Activated naive CD4-positive, alpha-beta T cell treated with anti-CD3 and anti-CD28 coated beads, Interleukin-2, amount 10 ng/mL, durations not matched to agents 7 days and 5 days (primary cell): ENCODE measurements at regions not wholly inside any gene's neighbourhood (a gene's known extent, or its start where the extent isn't known, plus 50 kb on each side); places are given as distances from the start of the nearest gene placed in this dataset.
"Not testable (repeated sequence)": the region's sequence is repeated elsewhere in the genome, so short reads cannot be mapped to it uniquely, and the experiment has no call there.

Experiments
- CTCF ChIA-PET: fragments of 350-600 bp; sonication (Branson Sonifier 250); formaldehyde crosslinking; loops from one replicate; lab custom pipeline; 2021; ENCODE audit warnings: antibody characterized with exemption; lab: Charles Lee
- DNase-seq: peaks from one replicate; pipeline ENCODE4 v3.0.0-alpha.2; 2020
- H3K27ac Mint-ChIP-seq: one replicate; pipeline ENCODE4 v1.8.0; 2021; ENCODE audit warnings: mild to moderate bottlenecking, moderate library complexity, mixed read lengths
- H3K27me3 Mint-ChIP-seq: one replicate; pipeline ENCODE4 v1.8.0; 2021; ENCODE audit warnings: mild to moderate bottlenecking, mixed read lengths
- H3K36me3 Mint-ChIP-seq: one replicate; pipeline ENCODE4 v1.8.0; 2021; ENCODE audit warnings: mixed read lengths
- H3K4me1 Mint-ChIP-seq: one replicate; pipeline ENCODE4 v1.8.0; 2021; ENCODE audit warnings: mixed read lengths
- H3K4me3 Mint-ChIP-seq: one replicate; pipeline ENCODE4 v1.8.0; 2021; ENCODE audit warnings: mild to moderate bottlenecking, moderate library complexity, mixed read lengths
- H3K9me3 Mint-ChIP-seq: one replicate; pipeline ENCODE4 v1.8.0; 2021; ENCODE audit warnings: mixed read lengths

DNA sequence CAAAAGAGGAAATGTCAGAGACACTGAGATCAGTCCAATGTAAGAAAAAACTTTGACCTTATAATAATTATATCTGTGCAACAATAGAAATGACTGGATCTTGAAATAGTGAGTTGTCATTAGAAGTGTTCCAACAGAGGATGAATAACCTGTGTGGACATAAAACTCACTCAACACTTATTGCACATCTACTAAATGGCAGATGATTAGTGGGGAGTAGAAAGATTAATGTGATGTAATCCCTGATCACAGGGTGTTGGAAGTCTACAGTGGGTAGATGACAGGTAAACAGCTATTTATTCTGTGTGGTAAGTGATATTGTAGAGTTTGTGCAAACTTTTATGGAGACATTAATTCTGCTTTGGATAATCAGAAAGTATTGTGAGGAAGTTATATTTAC lies 177.3 kb upstream of the HMHB1 start:
- Mint-ChIP-seq H3K36me3 (no peaks in the 10 kb centered on the region), H3K4me1 (no peaks in the 10 kb centered on the region), H3K27me3 (no peaks in the 10 kb centered on the region), H3K9me3 (no peaks in the 10 kb centered on the region), H3K27ac (no peak overlapping the region), H3K4me3 (no peak overlapping the region)
- no peak for DNase-seq
- CTCF ChIA-PET = no interaction called here

DNA sequence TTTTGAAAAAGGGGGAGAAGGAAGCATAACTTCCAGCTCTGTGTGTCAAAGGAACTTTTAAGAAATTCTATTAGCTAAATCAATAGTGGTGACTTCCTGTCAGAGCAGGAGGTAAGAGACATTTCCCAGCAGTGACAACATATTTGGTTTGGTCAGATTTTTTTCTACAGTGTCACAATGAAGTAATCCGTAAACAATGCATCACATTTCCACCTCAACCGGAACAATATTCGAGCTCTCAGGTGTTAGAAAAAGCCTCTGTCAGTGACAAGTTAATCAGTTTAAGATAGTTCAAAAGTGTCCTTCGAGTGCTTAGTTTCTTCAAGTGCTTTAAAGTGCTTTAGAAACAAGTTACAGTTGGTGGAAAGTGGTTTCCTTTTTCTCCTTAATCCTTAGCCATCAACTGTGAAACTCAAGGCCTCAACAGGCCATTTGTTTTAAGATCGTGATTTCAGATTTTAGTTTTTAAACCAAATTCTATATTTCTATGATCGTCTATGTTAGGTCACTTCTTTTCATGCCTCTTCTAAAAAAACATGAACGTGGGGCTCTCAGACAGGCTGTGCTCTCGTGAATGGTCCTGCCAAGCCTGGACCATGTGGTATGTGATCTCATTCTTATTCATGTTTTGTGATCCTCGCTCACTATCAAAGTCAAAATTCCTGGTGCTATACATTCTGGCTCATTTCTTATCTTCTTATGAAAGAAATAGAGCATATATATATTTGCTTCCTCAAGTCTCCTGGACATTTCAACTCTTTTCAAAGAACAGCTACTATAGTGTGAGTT lies 181.9 kb upstream of the HMHB1 start:
- no peaks in the 10 kb centered on the region for H3K9me3 Mint-ChIP-seq
- no peak for DNase-seq
- H3K4me1 Mint-ChIP-seq = no peaks in the 10 kb centered on the region
- CTCF ChIA-PET = interaction anchor here (1.0 to 1.1 kb wide), 2 partner anchors 21 to 53 kb away, joined by 3 to 4 read pairs; no protein-coding TSS in a partner anchor
- H3K27ac Mint-ChIP-seq = no peak overlapping the region
- no peaks in the 10 kb centered on the region for H3K36me3 Mint-ChIP-seq
- H3K27me3 Mint-ChIP-seq = peaks cover under 1% of the 10 kb centered on the region
- H3K4me3 Mint-ChIP-seq = no peak overlapping the region

DNA sequence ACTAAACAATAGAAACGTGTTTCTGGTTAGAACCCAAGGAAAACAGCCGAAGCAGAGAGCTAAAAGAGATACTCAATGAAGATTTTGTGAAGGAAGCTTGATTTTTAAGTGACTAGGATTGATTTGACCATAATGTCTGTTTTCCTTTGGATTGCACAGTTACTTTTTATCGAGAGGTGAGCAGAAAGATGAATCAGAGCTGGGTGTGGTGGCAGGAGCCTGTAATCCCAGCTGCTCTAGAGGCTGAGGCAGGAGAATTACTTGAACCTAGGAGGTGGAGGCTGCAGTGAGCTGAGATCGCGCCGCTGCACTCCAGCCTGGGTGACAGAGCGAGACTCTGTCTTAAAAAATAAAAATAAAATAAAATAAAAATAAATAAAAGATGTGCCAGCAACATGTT lies 186.9 kb upstream of the HMHB1 start:
- CTCF ChIA-PET, H3K4me3 Mint-ChIP-seq, H3K9me3 Mint-ChIP-seq, H3K27ac Mint-ChIP-seq, DNase-seq, H3K4me1 Mint-ChIP-seq, H3K36me3 Mint-ChIP-seq: not testable (repeated sequence)
- peaks cover 11% of the 10 kb centered on the region for H3K27me3 Mint-ChIP-seq

- Mint-ChIP-seq H3K4me1 (no peaks in the 10 kb centered on the region), H3K9me3 (no peaks in the 10 kb centered on the region), H3K27ac (no peak overlapping the region), H3K36me3 (no peaks in the 10 kb centered on the region), H3K27me3 (peaks cover 11% of the 10 kb centered on the region), H3K4me3 (no peak overlapping the region)
- DNase-seq = no peak
- CTCF ChIA-PET = interaction anchor here (0.7 kb wide), 1 partner anchor 50 kb away, joined by 4 read pairs; no protein-coding TSS in a partner anchor
Observed at GRCh38 chr5:143624465-143624864, 187.5 kb upstream of the HMHB1 start.

DNA sequence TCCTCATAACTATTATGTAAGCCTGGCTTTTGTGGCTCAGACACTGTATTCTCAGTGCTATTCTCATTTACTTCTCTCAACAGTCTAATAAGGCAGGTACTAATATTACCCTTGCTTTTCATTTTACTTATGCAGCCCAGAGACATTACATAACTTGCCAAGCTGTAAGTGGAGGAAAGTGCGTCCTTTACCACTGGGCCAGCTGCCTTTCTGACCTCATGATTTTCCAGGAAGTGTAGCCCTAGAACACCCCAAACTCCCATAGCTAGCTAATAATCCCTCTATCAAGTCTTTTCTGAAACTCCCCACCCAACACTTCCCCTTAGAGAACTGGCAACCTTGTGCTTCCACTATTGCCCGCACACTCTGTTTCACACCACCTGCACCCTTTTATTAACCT lies 192.9 kb upstream of the HMHB1 start:
- DNase-seq = no peak
- H3K36me3 Mint-ChIP-seq = no peaks in the 10 kb centered on the region
- CTCF ChIA-PET = no interaction called here
- H3K4me3 Mint-ChIP-seq = no peak overlapping the region
- H3K9me3 Mint-ChIP-seq = no peaks in the 10 kb centered on the region
- peaks cover 14% of the 10 kb centered on the region for H3K27me3 Mint-ChIP-seq
- no peak overlapping the region for H3K27ac Mint-ChIP-seq
- no peaks in the 10 kb centered on the region for H3K4me1 Mint-ChIP-seq

DNA sequence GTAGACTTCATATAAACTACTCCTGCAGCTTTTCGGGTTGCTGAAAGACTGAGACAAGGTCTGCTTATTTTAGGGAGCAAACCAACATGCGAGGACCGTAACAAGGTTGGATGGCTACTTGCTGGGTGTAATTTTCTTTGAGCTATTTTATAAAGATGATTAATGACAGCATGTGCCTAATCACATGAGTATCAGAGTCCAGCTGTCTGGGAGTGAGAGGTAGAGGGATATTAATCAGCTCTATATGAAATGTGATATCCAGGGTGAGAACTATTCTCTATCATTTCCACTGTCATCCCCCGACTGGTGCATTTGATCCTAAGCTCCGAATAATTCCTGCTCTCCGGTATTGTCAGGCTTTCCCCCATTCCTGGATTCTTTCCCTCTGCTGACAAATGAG lies 193.8 kb upstream of the HMHB1 start:
- DNase-seq = no peak
- no peaks in the 10 kb centered on the region for H3K4me1 Mint-ChIP-seq
- H3K4me3 Mint-ChIP-seq = no peak overlapping the region
- H3K36me3 Mint-ChIP-seq = no peaks in the 10 kb centered on the region
- no peaks in the 10 kb centered on the region for H3K9me3 Mint-ChIP-seq
- H3K27me3 Mint-ChIP-seq = peaks cover 11% of the 10 kb centered on the region
- CTCF ChIA-PET = no interaction called here
- no peak overlapping the region for H3K27ac Mint-ChIP-seq

GRCh38 chr5:143614831-143615230 lies 197.1 kb upstream of the HMHB1 start:
- H3K4me1 Mint-ChIP-seq = no peaks in the 10 kb centered on the region
- DNase-seq = no peak
- H3K36me3 Mint-ChIP-seq = no peaks in the 10 kb centered on the region
- no peak overlapping the region for H3K27ac Mint-ChIP-seq
- H3K9me3 Mint-ChIP-seq = no peaks in the 10 kb centered on the region
- no peak overlapping the region for H3K4me3 Mint-ChIP-seq
- CTCF ChIA-PET = no interaction called here
- peaks cover 10% of the 10 kb centered on the region for H3K27me3 Mint-ChIP-seq

DNA sequence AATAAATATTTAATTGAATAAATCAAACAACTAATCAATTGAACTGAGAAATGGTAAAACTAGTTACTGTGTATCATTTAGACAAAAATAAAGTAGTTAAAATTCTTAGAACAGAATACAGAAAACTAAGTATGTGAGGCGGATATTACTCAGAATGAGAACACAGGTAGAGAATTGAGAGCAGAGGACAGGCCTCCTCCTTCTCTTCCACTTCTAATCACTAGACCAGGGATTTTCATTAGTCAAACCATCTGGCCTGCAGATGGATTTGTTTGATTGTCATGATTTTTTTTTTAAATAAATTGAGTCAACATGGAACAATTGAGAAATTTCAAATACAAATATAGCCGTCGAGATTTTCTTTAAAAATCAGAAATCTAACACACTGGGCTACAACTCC lies 198.6 kb upstream of the HMHB1 start:
- CTCF ChIA-PET = no interaction called here
- Mint-ChIP-seq H3K4me1 (no peaks in the 10 kb centered on the region), H3K27ac (no peak overlapping the region), H3K27me3 (peaks cover 10% of the 10 kb centered on the region), H3K4me3 (no peak overlapping the region), H3K36me3 (no peaks in the 10 kb centered on the region), H3K9me3 (no peaks in the 10 kb centered on the region)
- no peak for DNase-seq

- H3K4me1 Mint-ChIP-seq = peaks cover 8% of the 10 kb centered on the region
- H3K36me3 Mint-ChIP-seq = peaks cover under 1% of the 10 kb centered on the region
- no peak for DNase-seq
- no peak overlapping the region for H3K4me3 Mint-ChIP-seq
- no peak overlapping the region for H3K27ac Mint-ChIP-seq
- CTCF ChIA-PET = no interaction called here
- H3K27me3 Mint-ChIP-seq = peaks cover 10% of the 10 kb centered on the region
- peaks cover 2% of the 10 kb centered on the region for H3K9me3 Mint-ChIP-seq
Observed at GRCh38 chr5:143610946-143611345, 201.0 kb upstream of the HMHB1 start.

DNA sequence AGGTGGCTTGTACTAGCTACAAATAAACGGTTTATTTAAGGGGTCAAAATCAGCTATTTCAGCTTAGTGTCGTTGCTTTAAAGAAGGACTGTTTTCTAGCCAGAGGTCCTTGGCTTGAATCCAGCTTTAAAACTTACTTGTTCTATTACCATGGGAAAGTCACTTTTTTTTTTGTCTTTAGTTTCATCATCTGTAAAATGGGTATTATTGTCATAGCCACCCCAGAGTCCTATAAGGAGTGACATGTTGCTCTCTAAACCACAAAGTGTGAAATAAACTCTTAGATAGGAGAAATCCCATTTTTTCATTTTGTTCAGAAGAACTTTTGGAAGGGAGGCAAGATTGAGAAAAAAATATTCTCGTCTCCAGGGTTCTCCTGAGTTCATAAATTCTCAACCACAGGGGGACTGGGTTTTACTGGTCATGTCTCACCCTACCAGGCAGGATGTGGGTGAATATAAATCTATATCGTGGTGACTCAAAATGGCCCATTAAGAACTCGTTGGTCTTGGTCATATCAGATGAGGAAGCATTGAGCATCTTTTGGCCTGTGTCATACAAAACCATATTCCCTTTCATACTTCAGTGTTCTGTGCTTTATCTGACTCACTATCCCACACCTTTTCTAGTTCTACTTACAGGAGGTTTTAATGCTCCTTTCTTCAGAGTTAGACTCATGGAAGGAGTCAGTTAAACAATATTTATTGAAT lies 202.7 kb upstream of the NR3C1 start:
- DNase-seq = no peak
- CTCF ChIA-PET = interaction anchor here (0.7 to 1.3 kb wide), 3 partner anchors 141 to 604 kb away, joined by 3 to 5 read pairs (median 4); no protein-coding TSS in a partner anchor
- Mint-ChIP-seq H3K9me3 (peaks cover 7% of the 10 kb centered on the region), H3K27me3 (peaks cover 4% of the 10 kb centered on the region), H3K4me3 (no peak overlapping the region), H3K4me1 (peaks cover 32% of the 10 kb centered on the region), H3K27ac (peak overlapping the region; percentile 90), H3K36me3 (peaks cover 8% of the 10 kb centered on the region)

DNA sequence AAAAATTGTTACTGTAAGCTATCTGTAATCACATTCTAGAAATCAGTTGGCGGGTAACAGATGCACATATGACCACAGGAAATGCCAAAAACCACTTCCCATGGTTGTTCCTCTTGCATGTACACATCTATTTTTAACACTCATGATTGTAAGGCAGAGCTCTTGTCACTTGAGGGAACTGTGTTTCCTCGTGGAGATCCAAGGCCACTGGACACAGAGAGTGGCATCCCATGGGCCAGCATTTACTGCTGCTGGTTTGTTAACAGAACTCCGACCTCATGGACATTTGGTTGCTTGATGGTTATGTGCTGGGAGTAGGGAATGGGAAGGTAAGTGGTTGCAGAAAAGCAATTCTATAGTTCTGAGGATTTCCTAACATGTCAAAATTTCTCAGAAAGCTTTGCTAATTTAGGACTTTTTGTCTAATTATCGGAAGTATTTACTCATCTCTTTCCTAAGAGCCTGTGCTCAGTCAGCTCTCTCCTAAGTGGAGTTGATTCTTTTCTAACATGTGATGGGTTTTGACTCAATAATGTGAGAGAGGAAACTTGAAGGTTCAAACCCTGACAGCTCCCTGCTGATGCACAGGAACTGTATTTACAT lies 202.0 kb upstream of the NR3C1 start:
- CTCF ChIA-PET = interaction anchor here (0.7 to 1.3 kb wide), 3 partner anchors 141 to 603 kb away, joined by 3 to 5 read pairs (median 4); no protein-coding TSS in a partner anchor
- DNase-seq = peak; percentile 57
- peak overlapping the region; percentile 31 for H3K4me3 Mint-ChIP-seq
- peak overlapping the region; percentile 90 for H3K27ac Mint-ChIP-seq
- peaks cover 4% of the 10 kb centered on the region for H3K27me3 Mint-ChIP-seq
- H3K36me3 Mint-ChIP-seq = peaks cover 8% of the 10 kb centered on the region
- peaks cover 7% of the 10 kb centered on the region for H3K9me3 Mint-ChIP-seq
- H3K4me1 Mint-ChIP-seq = peaks cover 32% of the 10 kb centered on the region

GRCh38 chr5:143601917-143602333 lies 198.4 kb upstream of the NR3C1 start:
- peaks cover 8% of the 10 kb centered on the region for H3K36me3 Mint-ChIP-seq
- peaks cover 10% of the 10 kb centered on the region for H3K9me3 Mint-ChIP-seq
- no peak for DNase-seq
- H3K4me1 Mint-ChIP-seq = peaks cover 32% of the 10 kb centered on the region
- CTCF ChIA-PET = no interaction called here
- no peak overlapping the region for H3K4me3 Mint-ChIP-seq
- H3K27me3 Mint-ChIP-seq = peaks cover 4% of the 10 kb centered on the region
- no peak overlapping the region for H3K27ac Mint-ChIP-seq

GRCh38 chr5:143601357-143601756 lies 197.9 kb upstream of the NR3C1 start:
- no peak overlapping the region for H3K27ac Mint-ChIP-seq
- no peak overlapping the region for H3K4me3 Mint-ChIP-seq
- H3K36me3 Mint-ChIP-seq = peaks cover 8% of the 10 kb centered on the region
- H3K4me1 Mint-ChIP-seq = peaks cover 28% of the 10 kb centered on the region
- peaks cover 10% of the 10 kb centered on the region for H3K9me3 Mint-ChIP-seq
- CTCF ChIA-PET = no interaction called here
- no peak for DNase-seq
- peaks cover 4% of the 10 kb centered on the region for H3K27me3 Mint-ChIP-seq

DNA sequence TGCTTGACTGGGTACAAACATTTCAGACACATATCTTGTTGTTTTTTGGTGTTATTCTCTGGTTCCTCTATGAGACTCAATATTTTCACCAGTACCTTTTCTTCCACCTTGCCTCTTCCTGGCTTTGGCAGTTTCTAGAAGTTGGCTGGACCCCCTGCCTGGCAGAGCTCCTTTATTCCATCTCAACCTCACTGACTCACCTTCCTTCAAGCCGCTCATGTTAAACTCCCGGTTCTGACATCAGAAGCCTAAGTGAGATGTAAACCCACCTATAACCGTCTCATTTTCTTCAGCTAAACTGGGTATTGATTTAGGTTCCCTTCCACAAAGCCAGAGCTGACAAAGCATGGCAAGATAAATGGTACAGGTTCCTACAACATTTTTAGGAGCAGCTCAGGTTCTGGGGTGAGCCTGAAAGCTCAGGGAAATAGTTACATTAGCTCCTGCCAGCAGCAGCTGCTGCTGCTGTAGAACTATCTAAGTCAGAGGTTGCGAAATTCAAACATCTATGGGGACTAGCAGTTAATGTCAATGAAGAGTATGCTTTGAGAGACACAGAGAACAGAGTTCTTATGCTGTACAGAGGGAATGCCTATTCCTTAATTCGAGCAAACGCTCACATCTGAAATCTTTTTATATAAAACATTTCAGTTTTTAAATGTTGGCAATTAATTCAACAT lies 197.1 kb upstream of the NR3C1 start:
- CTCF ChIA-PET = interaction anchor here (1.0 kb wide), 1 partner anchor 27 kb away, joined by 3 read pairs; no protein-coding TSS in a partner anchor

More for the DNA sequence above, 197.1 kb upstream of the NR3C1 start:
- peaks cover 6% of the 10 kb centered on the region for H3K36me3 Mint-ChIP-seq
- H3K4me1 Mint-ChIP-seq = peaks cover 20% of the 10 kb centered on the region
- peaks cover 10% of the 10 kb centered on the region for H3K9me3 Mint-ChIP-seq
- no peak for DNase-seq
- H3K27ac Mint-ChIP-seq = no peak overlapping the region
- no peak overlapping the region for H3K4me3 Mint-ChIP-seq
- peaks cover 4% of the 10 kb centered on the region for H3K27me3 Mint-ChIP-seq
